SKM-1 treated with dmso at 0.1 percent for 144 hours (cell line): ENCODE measurements at regions not wholly inside any gene's neighbourhood (a gene's known extent, or its start where the extent isn't known, plus 50 kb on each side); places are given as distances from the start of the nearest gene placed in this dataset.
A peak's percentile ranks its signal among the peaks of the same experiment; 100 is the strongest.

ENCODE experiments used
- DNase-seq: peaks from one replicate; lab custom pipeline; 2025; ENCODE audit not compliant: unreplicated experiment; lab: John Stamatoyannopoulos, UW

DNA sequence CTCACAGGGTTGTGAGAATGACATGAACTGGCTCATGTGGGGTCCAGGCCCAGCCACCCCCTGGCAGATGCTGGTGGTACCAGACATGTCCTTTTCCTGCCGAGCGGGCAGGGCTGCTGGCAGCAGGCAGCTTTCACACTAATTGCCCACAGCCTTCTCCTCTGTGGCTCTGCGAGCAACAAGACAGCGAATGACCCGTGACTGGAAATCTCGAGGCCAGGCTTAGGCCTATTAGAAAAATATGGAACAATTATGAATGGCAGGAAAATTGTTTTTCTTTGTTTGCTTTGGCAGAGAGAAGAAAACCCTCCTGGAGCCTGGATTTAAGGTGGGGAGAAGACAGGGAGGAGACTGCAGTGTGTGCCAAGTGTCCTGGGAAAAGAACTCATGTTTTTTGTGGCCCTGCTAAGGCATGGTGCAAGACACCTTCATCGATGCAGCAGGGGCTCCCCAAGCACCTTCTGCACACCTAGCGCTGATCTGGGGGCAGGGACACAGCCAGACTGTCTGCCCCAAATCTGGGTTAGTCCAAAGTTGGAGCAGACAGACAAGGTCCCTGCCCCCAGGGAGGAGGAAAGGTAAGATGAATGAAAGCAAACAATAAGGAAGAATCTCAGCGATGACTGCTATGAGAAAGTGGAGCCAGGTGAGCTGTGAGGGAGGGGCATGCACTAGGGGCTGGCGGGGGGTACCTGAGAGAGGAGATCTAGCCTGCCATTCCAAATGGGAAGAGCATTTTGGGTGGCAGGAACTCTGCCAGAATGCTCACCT is 193.8 kb upstream of the TLE3 start:
- no peak for DNase-seq

DNA sequence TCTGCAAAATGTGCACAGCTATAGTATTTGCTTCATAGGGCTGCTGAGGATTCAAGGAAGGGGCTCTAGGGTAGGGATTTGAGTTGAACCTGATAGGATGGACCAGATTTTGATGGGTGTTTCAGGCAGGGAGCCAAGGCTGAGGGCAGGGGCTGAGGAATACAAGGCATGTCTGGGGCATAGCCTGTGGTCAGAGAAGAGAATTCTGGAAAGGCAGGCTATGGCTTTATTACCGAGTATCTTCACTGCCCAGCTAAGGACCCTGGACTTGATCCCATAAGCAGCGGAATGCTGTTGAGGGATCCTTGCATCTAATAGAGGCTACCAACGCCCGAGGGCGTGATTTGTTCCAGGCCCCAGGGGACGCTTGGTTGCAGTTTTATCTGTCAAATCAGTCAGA is 193.0 kb upstream of the TLE3 start:
- DNase-seq, result no peak

- no peak for DNase-seq
Observed at GRCh38 chr15:70289191-70289955, 191.7 kb upstream of the TLE3 start.

DNA sequence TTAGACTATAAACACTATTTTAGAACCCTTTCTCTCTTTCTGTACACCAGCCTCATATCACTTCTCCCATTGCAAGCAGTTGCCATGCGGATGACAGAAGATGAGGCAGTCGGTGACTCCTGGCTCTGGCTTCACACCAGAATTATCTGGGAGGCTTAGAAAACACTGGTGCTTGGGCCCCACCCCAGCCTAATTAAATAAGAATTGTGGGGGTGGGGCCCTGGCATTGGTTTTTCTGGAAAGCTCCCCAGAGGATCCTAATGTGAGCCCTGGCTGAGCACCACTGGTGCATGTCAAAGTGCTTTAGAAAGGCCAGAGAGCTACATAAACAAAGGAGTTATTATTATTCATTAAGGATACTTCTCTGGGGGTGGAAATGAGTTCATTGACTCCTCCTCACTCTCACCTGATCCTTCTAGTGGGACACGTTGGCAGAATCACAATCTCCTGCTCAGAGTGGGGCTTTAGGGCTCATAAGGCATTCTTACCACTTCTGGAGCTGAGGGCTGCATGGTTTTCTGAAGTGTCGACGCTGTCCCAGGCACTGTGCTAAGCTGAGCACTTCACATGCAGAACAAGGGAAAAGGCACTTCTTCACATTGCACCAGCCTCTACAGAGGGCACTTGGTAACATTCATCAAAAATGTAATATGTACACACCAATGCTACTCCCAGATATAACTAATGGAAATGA is 188.5 kb upstream of the TLE3 start:
- no peak for DNase-seq

DNA sequence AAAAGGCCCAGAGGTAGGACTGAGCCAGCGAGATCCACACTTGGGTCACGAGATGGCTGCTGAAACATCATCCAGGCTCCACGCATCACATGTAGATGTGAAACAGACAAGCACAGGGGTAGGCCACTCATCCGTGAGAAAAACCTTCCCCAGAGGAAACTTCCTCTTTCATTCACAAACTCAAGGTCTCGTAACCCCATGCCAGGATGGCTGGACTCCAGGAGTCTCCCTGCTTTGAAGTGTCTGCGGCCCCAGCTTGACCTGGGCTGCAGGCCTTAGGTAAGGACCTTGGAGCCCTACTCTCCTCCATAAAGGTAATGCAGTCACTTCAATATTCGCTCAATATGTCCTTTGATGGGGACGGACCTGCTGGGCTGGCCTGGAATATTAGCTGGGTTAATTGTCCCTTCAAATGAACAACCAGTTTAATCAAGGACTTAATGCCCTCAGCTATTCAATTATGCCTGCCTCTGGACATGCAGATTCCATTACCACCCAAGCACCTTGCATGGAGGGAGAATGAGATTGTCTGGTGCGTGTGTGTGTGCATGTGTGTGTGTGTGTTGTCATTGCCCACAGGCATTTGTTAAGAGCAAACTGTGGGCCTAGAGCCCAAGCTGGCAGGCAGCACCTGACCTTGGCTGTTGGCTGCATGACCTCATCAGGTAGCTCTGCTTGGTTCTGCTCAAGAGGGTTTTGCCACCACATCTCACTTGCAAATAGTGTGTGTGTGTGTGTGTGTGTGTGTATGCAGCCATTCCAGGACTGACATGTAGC is 186.9 kb upstream of the TLE3 start:
- peak; percentile 54 for DNase-seq

DNA sequence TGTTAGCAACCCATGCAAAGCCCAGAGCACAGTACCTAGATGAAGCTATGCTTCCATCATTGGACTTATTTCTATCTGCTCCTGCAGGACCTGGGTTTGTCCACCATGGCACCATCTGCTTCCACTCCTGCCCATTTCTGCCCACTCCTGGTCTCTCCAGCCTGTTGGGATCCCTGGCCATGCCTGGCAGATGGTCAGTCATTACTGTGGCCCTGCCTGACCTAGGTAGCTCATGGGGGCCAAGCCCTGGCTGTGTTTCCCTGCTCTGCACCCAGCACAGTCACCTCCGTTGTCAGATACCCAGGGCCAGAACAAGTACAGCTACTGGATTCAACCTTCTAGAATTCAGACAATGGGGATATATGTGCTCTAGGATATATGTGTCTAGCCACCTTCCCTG is 185.8 kb upstream of the TLE3 start:
- DNase-seq, result no peak

GRCh38 chr15:70281811-70282307 is 184.1 kb upstream of the TLE3 start:
- DNase-seq, result no peak

GRCh38 chr15:70281261-70281810 is 183.6 kb upstream of the TLE3 start:
- no peak for DNase-seq

- DNase-seq, result no peak
Observed at GRCh38 chr15:70280781-70281180, 183.1 kb upstream of the TLE3 start.

DNA sequence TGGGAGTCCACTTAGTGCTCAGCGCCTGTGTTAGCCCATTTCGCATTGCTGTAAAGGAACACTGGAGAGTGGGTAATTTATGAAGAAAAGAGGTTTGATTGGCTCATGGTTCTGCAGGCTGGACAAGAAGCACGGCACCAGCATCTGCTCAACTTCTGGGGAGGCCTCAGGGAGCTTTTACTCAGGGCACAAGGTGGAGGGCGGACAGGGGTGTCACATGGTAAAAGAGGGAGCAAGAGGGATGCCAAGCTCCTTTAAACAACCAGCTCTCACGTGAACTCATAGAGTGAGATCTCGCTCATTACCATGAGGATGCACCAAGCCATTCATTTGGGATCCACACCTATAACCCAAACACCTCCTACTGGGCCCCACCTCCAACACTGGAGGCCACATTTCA is 181.4 kb upstream of the TLE3 start:
- DNase-seq, result no peak

- no peak for DNase-seq
Observed at GRCh38 chr15:70278644-70279043, 180.9 kb upstream of the TLE3 start.

GRCh38 chr15:70277556-70277955 is 179.8 kb upstream of the TLE3 start:
- DNase-seq, result no peak

DNA sequence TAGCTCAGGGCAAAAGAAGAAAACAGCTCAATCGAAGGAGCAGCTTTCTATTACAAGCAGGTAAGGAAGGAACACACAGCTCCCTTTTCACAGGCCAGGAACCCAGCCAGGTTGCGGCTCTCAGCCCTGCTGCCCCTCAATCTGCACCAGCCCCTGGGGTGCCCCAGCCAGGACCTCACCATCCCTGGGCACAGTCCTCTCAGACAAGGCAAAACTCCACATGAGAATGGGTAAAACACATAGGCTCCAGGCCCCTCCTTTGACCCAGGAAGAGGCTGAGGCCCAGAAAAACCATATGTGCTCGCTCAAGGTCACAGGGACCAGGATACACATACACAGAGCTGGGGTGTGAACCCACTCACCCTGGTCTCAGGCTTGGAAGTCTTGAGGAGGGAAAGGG is 178.7 kb upstream of the TLE3 start:
- DNase-seq, result no peak

DNA sequence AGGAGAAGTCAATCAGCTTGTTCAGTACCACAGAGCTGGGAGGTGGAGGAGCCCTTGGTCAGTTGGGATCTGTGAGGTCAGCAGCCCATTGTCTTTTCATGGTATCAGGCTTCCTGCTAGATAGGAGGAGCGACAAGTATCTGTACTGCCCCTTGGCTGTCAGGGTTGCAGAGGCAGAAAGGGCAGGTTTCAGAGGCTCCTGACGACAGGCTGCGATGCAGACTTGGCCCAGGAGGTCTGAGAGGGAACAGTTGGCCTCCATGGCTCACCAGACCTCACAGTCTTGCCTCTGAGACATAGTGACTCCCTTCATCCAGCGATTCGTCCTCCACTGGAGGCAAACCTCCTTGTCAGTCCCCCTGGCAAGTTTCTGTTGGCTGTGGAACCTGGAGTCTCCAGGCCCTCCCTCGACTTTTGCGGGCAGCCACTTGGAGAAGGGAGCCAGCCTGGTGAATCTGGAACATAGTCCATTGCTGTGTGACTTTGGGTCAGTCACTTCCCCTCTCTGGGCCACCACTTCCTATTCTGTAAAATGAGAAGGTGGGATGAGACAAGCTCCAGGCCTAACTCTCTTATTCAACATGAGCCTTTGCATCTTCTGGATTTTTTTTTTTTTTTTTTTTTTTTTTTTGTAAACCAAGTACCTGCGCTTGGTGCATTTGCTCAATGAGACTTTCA is 177.9 kb upstream of the TLE3 start:
- DNase-seq, result no peak

DNA sequence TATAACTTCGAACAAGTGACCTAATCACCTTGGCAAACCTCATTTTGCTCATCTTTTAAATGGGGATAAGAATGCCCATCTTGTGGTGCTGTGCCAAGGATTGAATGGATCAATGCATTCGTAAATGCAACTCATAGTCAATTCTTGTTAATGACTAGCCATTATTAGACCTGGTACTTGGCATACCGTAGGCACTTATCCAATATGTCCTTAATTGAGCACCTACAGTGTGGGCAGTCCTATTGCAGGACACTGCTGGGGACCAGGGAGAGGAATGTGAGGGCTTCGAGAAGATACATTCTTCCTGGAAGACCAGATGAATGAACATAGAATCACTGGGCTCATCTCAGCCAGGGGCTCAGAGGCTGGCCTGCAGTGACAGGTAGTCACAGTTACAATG is 177.2 kb upstream of the TLE3 start:
- no peak for DNase-seq

DNA sequence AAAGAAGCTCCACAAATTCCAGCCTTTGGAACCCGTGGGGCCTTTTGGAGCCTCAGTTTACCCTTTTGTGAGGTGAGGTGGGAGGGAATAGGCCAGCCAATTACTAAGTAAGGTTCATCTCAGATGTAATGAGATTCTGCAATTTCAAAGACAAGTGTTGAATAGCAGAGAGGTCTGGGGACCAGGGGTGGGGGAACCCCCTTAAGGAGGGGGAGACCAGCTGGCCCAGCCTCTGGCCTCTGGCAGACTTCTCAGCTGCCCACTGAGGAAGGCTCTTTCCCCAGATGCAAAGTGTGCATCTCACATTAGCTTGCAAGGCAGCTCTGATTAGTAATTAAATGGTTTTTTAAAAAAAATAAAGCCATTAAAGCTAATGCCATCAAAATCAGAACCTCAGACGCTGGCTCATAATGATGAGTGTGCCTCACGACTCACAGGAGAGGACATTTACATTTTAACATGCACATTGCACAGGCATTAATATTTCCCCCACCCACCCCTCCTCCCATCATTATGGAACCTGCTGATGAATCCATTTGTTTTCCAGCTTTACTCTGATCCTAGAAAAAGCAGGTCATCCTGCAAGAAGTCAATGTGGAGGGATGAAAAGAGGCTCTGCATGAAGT is 176.7 kb upstream of the TLE3 start:
- no peak for DNase-seq

- no peak for DNase-seq
Observed at GRCh38 chr15:70273808-70274207, 176.1 kb upstream of the TLE3 start.

- DNase-seq, result no peak
Observed at GRCh38 chr15:70272565-70273355, 175.0 kb upstream of the TLE3 start.
